K562 (cell line): ENCODE measurements at regions not wholly inside any gene's neighbourhood (a gene's known extent, or its start where the extent isn't known, plus 50 kb on each side); places are given as distances from the start of the nearest gene placed in this dataset.

Source experiments
- BCL6 ChIP-seq: fragments of 250-450 bp; sonication (Bioruptor Pico); IDR thresholded peaks from 2 replicates; pipeline ENCODE4 v1.4.0; 2020
- CEBPB ChIP-seq: fragments of 450-650 bp; IDR thresholded peaks from 2 replicates; pipeline ENCODE4 v1.6.1; 2016; ENCODE audit warnings: missing genetic modification characterization, missing compliant biosample characterization
- EZH2 ChIP-seq: IDR thresholded peaks from 2 replicates; pipeline ENCODE4 v1.6.1; 2012; ENCODE audit warnings: low read depth, mild to moderate bottlenecking, inconsistent platforms, low read length, borderline replicate concordance
- FOXK2 ChIP-seq, 2 experiments: fragments of 450-650 bp; IDR thresholded peaks in 1 of 2; conservative IDR thresholded peaks in 1 of 2; 2 replicates each; pipeline ENCODE4 v1.6.1; 2016; ENCODE audit warnings: low read depth in 2 of 2, mild to moderate bottlenecking in 1 of 2
- JUNB ChIP-seq: fragments of 450-650 bp; formaldehyde crosslinking; conservative IDR thresholded peaks from 2 replicates; pipeline ENCODE4 v1.4.0; 2020; ENCODE audit warnings: mild to moderate bottlenecking
- KDM1A ChIP-seq, 2 experiments: fragments of 450-650 bp; IDR thresholded peaks; 2 replicates each; pipeline ENCODE4 v1.6.1; 2016; ENCODE audit warnings: mild to moderate bottlenecking in 2 of 2
- NBN ChIP-seq: fragments of 450-650 bp; IDR thresholded peaks from 2 replicates; pipeline ENCODE4 v1.6.1; 2016; ENCODE audit warnings: low read depth, mild to moderate bottlenecking
- TSC22D4 ChIP-seq: fragments of 450-650 bp; IDR thresholded peaks from 2 replicates; pipeline ENCODE4 v1.6.1; 2016; ENCODE audit warnings: missing genetic modification characterization, missing biosample characterization, control low read depth
- YY1 ChIP-seq, 3 experiments: IDR thresholded peaks; 2 replicates each; pipeline ENCODE4 v1.6.1; 2011; ENCODE audit warnings: low read length in 2 of 3, mild to moderate bottlenecking in 2 of 3, moderate library complexity in 2 of 3, borderline replicate concordance in 1 of 3, control low read depth in 1 of 3, low read depth in 1 of 3; ENCODE audit not compliant: insufficient read depth in 3 of 3, insufficient replicate concordance in 2 of 3, control insufficient read depth in 1 of 3, insufficient read length in 1 of 3; ENCODE audit errors: extremely low read depth in 1 of 3
- ZFP36 ChIP-seq: fragments of 150-350 bp; IDR thresholded peaks from 2 replicates; pipeline ENCODE4 v1.6.1; 2018; ENCODE audit warnings: low read length, low read depth; ENCODE audit not compliant: partially characterized antibody
- TF ChIP-seq, protein P1 (sequence below), 3 experiments: IDR thresholded peaks in 2 of 3; conservative IDR thresholded peaks in 1 of 3; 2 replicates each; pipeline ENCODE4 v1.5.1; 2011 to 2012; ENCODE audit warnings: low read length in 3 of 3, mild to moderate bottlenecking in 3 of 3, control low read depth in 2 of 3, improper control_type of control experiment in 1 of 3, inconsistent platforms in 1 of 3, low read depth in 1 of 3, mixed read lengths in 1 of 3, moderate library complexity in 1 of 3; ENCODE audit not compliant: insufficient read depth in 2 of 3
- TF ChIP-seq, protein P2 (sequence below): sonication (generic); formaldehyde crosslinking; IDR thresholded peaks from 2 replicates; pipeline ENCODE4 v1.5.0; 2020; ENCODE audit warnings: missing genetic modification reagents

DNA sequence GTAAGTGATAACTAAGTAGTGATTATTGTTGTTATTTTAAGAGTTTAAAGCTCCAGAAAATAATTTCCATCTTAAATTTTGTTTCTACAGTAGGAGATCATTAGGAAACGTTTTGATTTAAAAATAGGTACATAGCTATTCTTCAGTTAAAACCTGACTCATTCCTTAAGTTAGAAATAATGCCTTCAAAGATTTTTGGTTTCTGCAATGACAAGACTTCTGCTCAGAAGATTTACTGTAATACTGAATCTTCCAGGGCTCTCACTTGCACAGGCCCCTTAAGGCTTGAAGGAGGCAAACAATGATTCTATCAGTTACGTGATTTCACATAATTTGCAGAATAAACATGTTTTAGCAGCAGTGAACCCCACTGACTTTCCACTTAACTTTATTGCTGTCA is 333.7 kb downstream of the RAD51AP2 start:
- TF ChIP-seq YY1 (IDR thresholded peaks at IDR 0.05; ENCODE audit: borderline replicate concordance in 1 of 3, control insufficient read depth in 1 of 3, extremely low read depth in 1 of 3, insufficient read depth in 3 of 3, insufficient read length in 1 of 3, insufficient replicate concordance in 2 of 3, low read depth in 1 of 3, low read length in 2 of 3) (no peak), ZFP36 (no peak), EZH2 (no peak), BCL6 (CRISPR knock-in tag) (no peak), JUNB (CRISPR knock-in tag) (no peak), KDM1A (IDR thresholded peaks at IDR 0.05) (no peak), TSC22D4 (tag) (no peak), FOXK2 (conservative IDR thresholded peaks at IDR 0.05 in 1 of 2, IDR thresholded peaks at IDR 0.05 in 1 of 2; ENCODE audit: low read depth in 2 of 2) (no peak), NBN (no peak), CEBPB (tag) (no peak)
- TF ChIP-seq, protein P1, sequence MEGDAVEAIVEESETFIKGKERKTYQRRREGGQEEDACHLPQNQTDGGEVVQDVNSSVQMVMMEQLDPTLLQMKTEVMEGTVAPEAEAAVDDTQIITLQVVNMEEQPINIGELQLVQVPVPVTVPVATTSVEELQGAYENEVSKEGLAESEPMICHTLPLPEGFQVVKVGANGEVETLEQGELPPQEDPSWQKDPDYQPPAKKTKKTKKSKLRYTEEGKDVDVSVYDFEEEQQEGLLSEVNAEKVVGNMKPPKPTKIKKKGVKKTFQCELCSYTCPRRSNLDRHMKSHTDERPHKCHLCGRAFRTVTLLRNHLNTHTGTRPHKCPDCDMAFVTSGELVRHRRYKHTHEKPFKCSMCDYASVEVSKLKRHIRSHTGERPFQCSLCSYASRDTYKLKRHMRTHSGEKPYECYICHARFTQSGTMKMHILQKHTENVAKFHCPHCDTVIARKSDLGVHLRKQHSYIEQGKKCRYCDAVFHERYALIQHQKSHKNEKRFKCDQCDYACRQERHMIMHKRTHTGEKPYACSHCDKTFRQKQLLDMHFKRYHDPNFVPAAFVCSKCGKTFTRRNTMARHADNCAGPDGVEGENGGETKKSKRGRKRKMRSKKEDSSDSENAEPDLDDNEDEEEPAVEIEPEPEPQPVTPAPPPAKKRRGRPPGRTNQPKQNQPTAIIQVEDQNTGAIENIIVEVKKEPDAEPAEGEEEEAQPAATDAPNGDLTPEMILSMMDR (IDR thresholded peaks at IDR 0.05 in 2 of 3, conservative IDR thresholded peaks at IDR 0.05 in 1 of 3; ENCODE audit: insufficient read depth in 2 of 3, low read depth in 1 of 3, low read length in 3 of 3): no peak
- TF ChIP-seq, protein P2, sequence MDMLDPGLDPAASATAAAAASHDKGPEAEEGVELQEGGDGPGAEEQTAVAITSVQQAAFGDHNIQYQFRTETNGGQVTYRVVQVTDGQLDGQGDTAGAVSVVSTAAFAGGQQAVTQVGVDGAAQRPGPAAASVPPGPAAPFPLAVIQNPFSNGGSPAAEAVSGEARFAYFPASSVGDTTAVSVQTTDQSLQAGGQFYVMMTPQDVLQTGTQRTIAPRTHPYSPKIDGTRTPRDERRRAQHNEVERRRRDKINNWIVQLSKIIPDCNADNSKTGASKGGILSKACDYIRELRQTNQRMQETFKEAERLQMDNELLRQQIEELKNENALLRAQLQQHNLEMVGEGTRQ (CRISPR knock-in tag): no peak
